ENCODE measurements at regions not wholly inside any gene's neighbourhood (a gene's known extent, or its start where the extent isn't known, plus 50 kb on each side); places are given as distances from the start of the nearest gene placed in this dataset.

- no peak for TF ChIP-seq E2F4 (CRISPR knock-in tag; IDR thresholded peaks at IDR 0.05; ENCODE audit: borderline replicate concordance, low read depth)
- TF ChIP-seq ZNF219 (CRISPR knock-in tag; IDR thresholded peaks at IDR 0.05; ENCODE audit: borderline replicate concordance): no peak
- no peak for TF ChIP-seq FOXJ3 (CRISPR knock-in tag; IDR thresholded peaks at IDR 0.05; ENCODE audit: borderline replicate concordance)
- no peak for TF ChIP-seq AFF4 (CRISPR knock-in tag; IDR thresholded peaks at IDR 0.05; ENCODE audit: borderline replicate concordance)
- TF ChIP-seq CBFB (CRISPR knock-in tag; IDR thresholded peaks at IDR 0.05; ENCODE audit: low read depth): no peak
- no peak for TF ChIP-seq ELF4 (CRISPR knock-in tag; IDR thresholded peaks at IDR 0.05; ENCODE audit: low read depth)
- no peak for TF ChIP-seq JUN (CRISPR knock-in tag; IDR thresholded peaks at IDR 0.05)
Measured at GRCh38 chr1:190564117-190564516, 86.5 kb upstream of the BRINP3 start (continued).

DNA sequence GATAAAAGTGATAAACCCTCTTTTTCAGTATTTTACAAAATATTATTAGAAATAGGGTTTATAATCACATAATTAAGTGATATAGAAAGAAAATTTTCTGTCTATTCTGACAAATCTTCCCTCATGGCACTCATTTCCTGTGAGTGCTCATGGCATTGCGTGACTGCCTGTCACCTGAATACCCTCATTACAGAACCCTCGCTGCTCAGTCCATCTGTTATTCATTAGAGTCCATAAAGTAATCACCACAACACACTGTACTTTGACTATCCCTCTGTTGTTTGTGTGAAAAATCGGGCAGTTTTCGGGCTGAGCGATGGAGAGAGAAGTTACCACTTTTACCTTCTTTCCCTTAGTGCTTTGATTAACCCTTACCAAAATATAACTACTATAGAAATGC, 100.4 kb upstream of the BRINP3 start:
- CTCF ChIA-PET: no interaction called here
- no peak for ATAC-seq
- H3K4me3 Mint-ChIP-seq: no peak overlapping the region
- H3K27ac Mint-ChIP-seq: no peak overlapping the region
- no peaks in the 10 kb centered on the region for H3K27me3 Mint-ChIP-seq (ENCODE audit: low read depth)
- no peak for TF ChIP-seq ZNF416 (CRISPR knock-in tag; IDR thresholded peaks at IDR 0.05)
- TF ChIP-seq TCF7 (CRISPR knock-in tag; IDR thresholded peaks at IDR 0.05; ENCODE audit: low read depth): no peak
- TF ChIP-seq NFATC4 (CRISPR knock-in tag; IDR thresholded peaks at IDR 0.05): no peak
- TF ChIP-seq ETV6 (CRISPR knock-in tag; IDR thresholded peaks at IDR 0.05): no peak
- no peak for TF ChIP-seq NFE2L1 (CRISPR knock-in tag; IDR thresholded peaks at IDR 0.05)
- no peak for TF ChIP-seq MLX (CRISPR knock-in tag; IDR thresholded peaks at IDR 0.05)
- TF ChIP-seq MYBL2 (CRISPR knock-in tag; IDR thresholded peaks at IDR 0.05): no peak
- no peak for TF ChIP-seq NR2C2 (CRISPR knock-in tag; IDR thresholded peaks at IDR 0.05)
- no peak for TF ChIP-seq FOXP4 (CRISPR knock-in tag; IDR thresholded peaks at IDR 0.05)
- no peak for TF ChIP-seq ZNF396 (CRISPR knock-in tag; IDR thresholded peaks at IDR 0.05; ENCODE audit: borderline replicate concordance)
- TF ChIP-seq, protein P1, sequence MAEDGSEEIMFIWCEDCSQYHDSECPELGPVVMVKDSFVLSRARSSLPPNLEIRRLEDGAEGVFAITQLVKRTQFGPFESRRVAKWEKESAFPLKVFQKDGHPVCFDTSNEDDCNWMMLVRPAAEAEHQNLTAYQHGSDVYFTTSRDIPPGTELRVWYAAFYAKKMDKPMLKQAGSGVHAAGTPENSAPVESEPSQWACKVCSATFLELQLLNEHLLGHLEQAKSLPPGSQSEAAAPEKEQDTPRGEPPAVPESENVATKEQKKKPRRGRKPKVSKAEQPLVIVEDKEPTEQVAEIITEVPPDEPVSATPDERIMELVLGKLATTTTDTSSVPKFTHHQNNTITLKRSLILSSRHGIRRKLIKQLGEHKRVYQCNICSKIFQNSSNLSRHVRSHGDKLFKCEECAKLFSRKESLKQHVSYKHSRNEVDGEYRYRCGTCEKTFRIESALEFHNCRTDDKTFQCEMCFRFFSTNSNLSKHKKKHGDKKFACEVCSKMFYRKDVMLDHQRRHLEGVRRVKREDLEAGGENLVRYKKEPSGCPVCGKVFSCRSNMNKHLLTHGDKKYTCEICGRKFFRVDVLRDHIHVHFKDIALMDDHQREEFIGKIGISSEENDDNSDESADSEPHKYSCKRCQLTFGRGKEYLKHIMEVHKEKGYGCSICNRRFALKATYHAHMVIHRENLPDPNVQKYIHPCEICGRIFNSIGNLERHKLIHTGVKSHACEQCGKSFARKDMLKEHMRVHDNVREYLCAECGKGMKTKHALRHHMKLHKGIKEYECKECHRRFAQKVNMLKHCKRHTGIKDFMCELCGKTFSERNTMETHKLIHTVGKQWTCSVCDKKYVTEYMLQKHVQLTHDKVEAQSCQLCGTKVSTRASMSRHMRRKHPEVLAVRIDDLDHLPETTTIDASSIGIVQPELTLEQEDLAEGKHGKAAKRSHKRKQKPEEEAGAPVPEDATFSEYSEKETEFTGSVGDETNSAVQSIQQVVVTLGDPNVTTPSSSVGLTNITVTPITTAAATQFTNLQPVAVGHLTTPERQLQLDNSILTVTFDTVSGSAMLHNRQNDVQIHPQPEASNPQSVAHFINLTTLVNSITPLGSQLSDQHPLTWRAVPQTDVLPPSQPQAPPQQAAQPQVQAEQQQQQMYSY (CRISPR knock-in tag; IDR thresholded peaks at IDR 0.05): no peak
- POLR2A ChIA-PET: no interaction called here
- no peak for DNase-seq (ENCODE audit: low spot score)
- H3K36me3 Mint-ChIP-seq: no peaks in the 10 kb centered on the region
- H3K4me1 Mint-ChIP-seq: no peaks in the 10 kb centered on the region
- H3K9me3 Mint-ChIP-seq: no peaks in the 10 kb centered on the region
